ENCODE measurements at regions not wholly inside any gene's neighbourhood (a gene's known extent, or its start where the extent isn't known, plus 50 kb on each side); places are given as distances from the start of the nearest gene placed in this dataset.

GRCh38 chr17:45578516-45579455 is 88.3 kb upstream of the PLEKHM1 start:
- TF ChIP-seq CTCF (IDR thresholded peaks at IDR 0.05; ENCODE audit: low read length) (no peak), EZH2 (optimal IDR thresholded peaks at IDR 0.05; ENCODE audit: low read depth, low read length) (no peak)

Data from MM.1S (cell line).